Thyroid gland (tissue), 4 donors: ENCODE measurements at regions not wholly inside any gene's neighbourhood (a gene's known extent, or its start where the extent isn't known, plus 50 kb on each side); places are given as distances from the start of the nearest gene placed in this dataset.

Experiments used
- DNase-seq, 2 donors: peaks; one replicate each; pipeline ENCODE4 v3.0.0-alpha.2; 2019
- H3K27ac ChIP-seq, 3 donors: fragments of 200-600 bp; sonication (generic); 1 replicate in 2 of 3; 2 replicates in 1 of 3; pipeline ENCODE4 v1.5.1; 2016 to 2019; ENCODE audit warnings: mild to moderate bottlenecking in 1 of 3, moderate library complexity in 1 of 3
- H3K27me3 ChIP-seq: fragments of 200-600 bp; sonication (generic); one replicate; pipeline ENCODE4 v1.5.1; 2019
- H3K36me3 ChIP-seq, 2 donors: fragments of 200-600 bp; sonication (generic); one replicate each; pipeline ENCODE4 v1.5.1; 2016 to 2019
- H3K4me1 ChIP-seq, 2 donors: fragments of 200-600 bp; sonication (generic); one replicate each; pipeline ENCODE4 v1.5.1; 2017 to 2019
- H3K4me3 ChIP-seq, 3 donors: fragments of 200-600 bp; sonication (generic); replicated peaks in 1 of 3; 1 replicate in 2 of 3; 2 replicates in 1 of 3; pipeline ENCODE4 v1.5.1; 2016; ENCODE audit warnings: mild to moderate bottlenecking in 1 of 3
- H3K9me3 ChIP-seq: fragments of 200-600 bp; sonication (generic); one replicate; pipeline ENCODE4 v1.5.1; 2017
- POLR2A ChIP-seq, 2 donors: fragments of 450-650 bp; IDR thresholded peaks; one replicate each; pipeline ENCODE4 v1.6.1; 2017; ENCODE audit warnings: antibody characterized with exemption in 2 of 2, mild to moderate bottlenecking in 2 of 2, moderate library complexity in 1 of 2
- WGBS, 2 donors: methylation state at CpG; one replicate each; pipeline ENCODE4 v1.1.5; 2017; 5-methylcytosine and 5-hydroxymethylcytosine counted together
- intact Hi-C: fragments of 100-400 bp; cut with DNase I; formaldehyde crosslinking; loops from one replicate; pipeline ENCODE4 v1.15.1; 2023
- TF ChIP-seq, protein P1 (sequence below), 6 experiments: fragments of 200-600 bp in 3 of 6; fragments of 450-650 bp in 3 of 6; sonication (generic) in 3 of 6; IDR thresholded peaks; one replicate each; pipeline ENCODE4 v1.5.1; 2016 to 2019; ENCODE audit warnings: antibody characterized with exemption in 6 of 6, mild to moderate bottlenecking in 2 of 6, inconsistent platforms in 1 of 6, moderate library complexity in 1 of 6

DNA sequence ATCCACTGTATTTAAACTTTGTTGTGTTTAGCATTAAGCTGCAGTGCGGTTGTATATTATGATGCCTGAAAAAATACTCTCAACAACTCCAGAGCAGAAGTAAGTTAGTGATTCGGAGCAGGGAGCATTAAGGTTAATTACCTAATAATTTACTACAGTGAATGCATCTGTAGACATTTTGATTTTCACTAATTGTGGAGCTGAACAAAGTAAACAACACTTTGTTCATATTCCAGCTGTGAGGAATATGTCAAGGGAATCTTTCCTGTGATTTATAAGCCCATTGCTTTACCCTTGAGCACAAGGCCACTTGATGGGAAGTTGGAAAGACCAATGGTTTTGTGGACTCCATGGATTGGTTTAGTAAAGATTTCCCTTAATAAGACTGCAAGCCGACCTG, 77.1 kb downstream of the CBLN4 start:
- no peak for DNase-seq
- TF ChIP-seq, protein P1, sequence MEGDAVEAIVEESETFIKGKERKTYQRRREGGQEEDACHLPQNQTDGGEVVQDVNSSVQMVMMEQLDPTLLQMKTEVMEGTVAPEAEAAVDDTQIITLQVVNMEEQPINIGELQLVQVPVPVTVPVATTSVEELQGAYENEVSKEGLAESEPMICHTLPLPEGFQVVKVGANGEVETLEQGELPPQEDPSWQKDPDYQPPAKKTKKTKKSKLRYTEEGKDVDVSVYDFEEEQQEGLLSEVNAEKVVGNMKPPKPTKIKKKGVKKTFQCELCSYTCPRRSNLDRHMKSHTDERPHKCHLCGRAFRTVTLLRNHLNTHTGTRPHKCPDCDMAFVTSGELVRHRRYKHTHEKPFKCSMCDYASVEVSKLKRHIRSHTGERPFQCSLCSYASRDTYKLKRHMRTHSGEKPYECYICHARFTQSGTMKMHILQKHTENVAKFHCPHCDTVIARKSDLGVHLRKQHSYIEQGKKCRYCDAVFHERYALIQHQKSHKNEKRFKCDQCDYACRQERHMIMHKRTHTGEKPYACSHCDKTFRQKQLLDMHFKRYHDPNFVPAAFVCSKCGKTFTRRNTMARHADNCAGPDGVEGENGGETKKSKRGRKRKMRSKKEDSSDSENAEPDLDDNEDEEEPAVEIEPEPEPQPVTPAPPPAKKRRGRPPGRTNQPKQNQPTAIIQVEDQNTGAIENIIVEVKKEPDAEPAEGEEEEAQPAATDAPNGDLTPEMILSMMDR (IDR thresholded peaks at IDR 0.05), result no peak
- Histone ChIP-seq H3K36me3 (no peaks in the 10 kb centered on the region), H3K4me1 (no peaks in the 10 kb centered on the region), H3K4me3 (no peak overlapping the region), H3K27me3 (no peaks in the 10 kb centered on the region), H3K27ac (no peak overlapping the region), H3K9me3 (no peaks in the 10 kb centered on the region)
- intact Hi-C loops, result no loop called here
- WGBS, 2 donors, result 62 to 64% methylated on average over 3 of the region's 3 CpGs

DNA sequence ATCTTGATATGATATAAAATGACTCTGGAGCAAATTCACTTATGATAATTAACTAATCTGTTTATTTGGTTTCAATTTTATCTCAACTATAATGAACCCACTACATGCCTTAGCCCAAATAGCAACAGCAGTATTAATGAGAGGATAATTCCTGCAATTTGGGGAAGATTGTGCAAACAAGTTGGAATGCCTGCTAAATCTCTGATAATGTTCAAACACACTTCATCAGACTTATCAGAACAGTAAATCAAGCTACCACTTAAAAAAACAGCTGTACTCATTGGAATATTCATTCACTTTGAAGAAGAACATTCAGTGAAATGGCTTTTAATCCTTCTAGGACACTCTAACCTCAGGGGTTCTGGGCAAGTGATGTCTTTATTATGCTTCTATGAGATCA, 85.4 kb downstream of the CBLN4 start:
- no peak for DNase-seq
- Histone ChIP-seq H3K9me3 (no peaks in the 10 kb centered on the region), H3K36me3 (no peaks in the 10 kb centered on the region), H3K27ac (no peak overlapping the region), H3K4me3 (no peak overlapping the region), H3K27me3 (no peaks in the 10 kb centered on the region), H3K4me1 (no peaks in the 10 kb centered on the region)
- intact Hi-C loops, result no loop called here
- TF ChIP-seq, protein P1 (IDR thresholded peaks at IDR 0.05), result no peak
- TF ChIP-seq POLR2A (IDR thresholded peaks at IDR 0.05), result no peak

DNA sequence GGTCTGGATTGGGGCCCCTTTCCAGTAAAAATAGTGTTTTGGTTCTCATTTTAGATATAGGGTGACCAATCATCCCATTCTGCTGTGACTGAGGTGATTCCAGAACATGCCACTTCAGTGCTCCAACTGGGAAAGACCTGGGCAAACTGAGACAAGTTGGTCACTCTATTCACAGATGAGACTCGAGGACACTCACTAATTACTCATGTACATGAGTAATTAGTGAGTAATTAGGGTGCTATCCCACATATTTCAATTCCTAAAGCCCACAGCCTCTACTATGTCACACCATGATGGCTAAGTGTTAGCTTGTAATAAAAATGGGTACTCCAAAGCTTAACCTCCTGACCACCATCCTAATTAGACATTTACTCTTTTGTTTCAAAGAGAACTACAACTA, 86.0 kb downstream of the CBLN4 start:
- Histone ChIP-seq H3K36me3 (no peaks in the 10 kb centered on the region), H3K4me1 (no peaks in the 10 kb centered on the region), H3K27ac (no peak overlapping the region), H3K27me3 (no peaks in the 10 kb centered on the region), H3K9me3 (no peaks in the 10 kb centered on the region), H3K4me3 (no peak overlapping the region)
- DNase-seq, result no peak
- 39 to 44% methylated on average over 1 of the region's 1 CpG for WGBS, 2 donors
- TF ChIP-seq, protein P1 (IDR thresholded peaks at IDR 0.05), result no peak
- no peak for TF ChIP-seq POLR2A (IDR thresholded peaks at IDR 0.05)
- intact Hi-C loops, result no loop called here

DNA sequence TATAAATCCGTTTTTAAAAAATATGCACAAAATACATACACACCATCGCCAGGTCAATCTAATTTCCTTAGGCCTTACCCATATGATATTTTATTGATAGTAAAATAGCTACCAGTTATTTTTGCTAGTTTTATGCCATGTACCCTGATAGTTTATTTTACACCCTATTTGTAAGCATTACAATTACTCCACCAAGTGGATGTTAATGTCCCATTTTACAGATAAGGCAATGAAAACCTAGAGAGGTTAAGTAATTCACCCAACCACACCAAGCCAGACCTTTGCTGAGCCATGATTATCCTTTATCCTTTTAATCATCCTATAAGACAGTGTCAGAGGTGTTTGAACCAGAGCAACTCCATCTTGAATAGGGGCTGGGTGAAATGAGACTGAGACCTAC, 86.8 kb downstream of the CBLN4 start:
- TF ChIP-seq, protein P1 (IDR thresholded peaks at IDR 0.05), result no peak
- TF ChIP-seq POLR2A (IDR thresholded peaks at IDR 0.05), result no peak
- no peaks in the 10 kb centered on the region for H3K27me3 ChIP-seq
- no peak overlapping the region for H3K27ac ChIP-seq
- H3K36me3 ChIP-seq, result no peaks in the 10 kb centered on the region
- no peaks in the 10 kb centered on the region for H3K9me3 ChIP-seq
- no peaks in the 10 kb centered on the region for H3K4me1 ChIP-seq
- intact Hi-C loops, result no loop called here
- DNase-seq, result no peak
- no peak overlapping the region for H3K4me3 ChIP-seq
- WGBS, 2 donors, result 86 to 91% methylated on average over 2 of the region's 2 CpGs

DNA sequence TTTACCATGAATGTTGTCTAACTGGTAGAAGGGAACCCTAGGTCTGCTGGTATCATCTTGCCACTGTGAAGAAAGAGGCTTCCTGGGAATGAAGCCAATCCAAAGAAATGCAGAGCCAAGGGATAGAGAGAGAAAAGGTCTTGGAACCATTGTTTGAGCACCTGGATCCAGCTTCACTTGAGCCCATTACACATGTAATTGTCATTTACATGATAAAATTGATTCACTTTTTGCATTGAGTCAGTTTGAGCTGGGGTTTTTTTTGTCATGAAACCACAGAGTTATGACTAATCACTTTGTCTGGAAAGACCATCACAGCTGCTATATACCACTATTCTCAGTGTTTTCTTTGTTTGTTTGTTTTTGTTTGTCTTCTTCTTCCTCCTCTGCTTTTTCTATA, 112.3 kb downstream of the CBLN4 start:
- no peaks in the 10 kb centered on the region for H3K9me3 ChIP-seq
- no peak overlapping the region for H3K4me3 ChIP-seq
- no peak for DNase-seq
- H3K36me3 ChIP-seq, result no peaks in the 10 kb centered on the region
- no peaks in the 10 kb centered on the region for H3K4me1 ChIP-seq
- no peak overlapping the region for H3K27ac ChIP-seq
- no peaks in the 10 kb centered on the region for H3K27me3 ChIP-seq
- TF ChIP-seq, protein P1 (IDR thresholded peaks at IDR 0.05), result no peak
- TF ChIP-seq POLR2A (IDR thresholded peaks at IDR 0.05), result no peak
- intact Hi-C loops, result no loop called here
